SK-N-SH (cell line): ENCODE measurements at regions not wholly inside any gene's neighbourhood (a gene's known extent, or its start where the extent isn't known, plus 50 kb on each side); places are given as distances from the start of the nearest gene placed in this dataset.

ENCODE experiments used
- CTCF ChIA-PET: fragments of 300-600, 350-600 bp; formaldehyde crosslinking; extraction: SDS; loops from one replicate; lab custom pipeline; 2021; lab: Yijun Ruan, JAX
- POLR2A ChIA-PET: fragments of 350-600 bp; sonication (Branson Sonifier 250); formaldehyde crosslinking; extraction: SDS; loops from one replicate; lab custom pipeline; 2020; ENCODE audit warnings: antibody characterized with exemption, inconsistent platforms; lab: Yijun Ruan, JAX
- DNase-seq: peaks from one replicate; pipeline ENCODE4 v3.0.0; 2012
- H2AFZ ChIP-seq: fragments of 200-600 bp; sonication (generic); 2 replicates; pipeline ENCODE4 v1.8.1; 2016; ENCODE audit warnings: antibody characterized with exemption, mild to moderate bottlenecking, low read depth
- H3F3A ChIP-seq: fragments of 200-600 bp; sonication (generic); replicated peaks from 2 replicates; pipeline ENCODE3; 2016; ENCODE audit warnings: antibody characterized with exemption, mild to moderate bottlenecking; ENCODE audit not compliant: insufficient read depth
- H3K27ac ChIP-seq, 2 experiments: fragments of 200-500 bp in 1 of 2; fragments of 200-600 bp in 1 of 2; sonication (Bioruptor generic) in 1 of 2; sonication (generic), shearing (Covaris generic) in 1 of 2; 2 replicates each; pipeline versions ENCODE4 v1.5.1 to v1.6.1; 2014 to 2016; ENCODE audit warnings: low read depth in 2 of 2, inconsistent platforms in 1 of 2, low read length in 1 of 2, mild to moderate bottlenecking in 1 of 2, mixed read lengths in 1 of 2
- H3K27me3 ChIP-seq: fragments of 200-600 bp; sonication (generic), shearing (Covaris generic); 2 replicates; pipeline ENCODE4 v1.6.1; 2016; ENCODE audit warnings: mixed run types; ENCODE audit not compliant: insufficient read depth
- H3K36me3 ChIP-seq, 2 experiments: fragments of 200-500 bp in 1 of 2; fragments of 200-600 bp in 1 of 2; sonication (Bioruptor generic) in 1 of 2; sonication (generic) in 1 of 2; replicated peaks in 1 of 2; 2 replicates each; pipeline versions ENCODE3 to v1.5.1; 2014 to 2016; ENCODE audit warnings: low read length in 1 of 2, mild to moderate bottlenecking in 1 of 2; ENCODE audit not compliant: insufficient read depth in 2 of 2, control insufficient read depth in 1 of 2
- H3K4me1 ChIP-seq, 2 experiments: fragments of 200-500 bp in 1 of 2; fragments of 200-600 bp in 1 of 2; sonication (Bioruptor generic) in 1 of 2; sonication (generic), shearing (Covaris generic) in 1 of 2; 2 replicates each; pipeline versions ENCODE4 v1.5.1 to v1.6.1; 2014 to 2016; ENCODE audit warnings: low read depth in 1 of 2, low read length in 1 of 2, mixed run types in 1 of 2; ENCODE audit not compliant: insufficient read depth in 2 of 2, control insufficient read depth in 1 of 2
- H3K4me2 ChIP-seq: fragments of 200-600 bp; sonication (generic), shearing (Covaris generic); 2 replicates; pipeline ENCODE4 v1.6.1; 2017; ENCODE audit warnings: mixed run types
- H3K4me3 ChIP-seq, 2 experiments: fragments of 200-500 bp in 1 of 2; fragments of 200-600 bp in 1 of 2; sonication (Bioruptor generic) in 1 of 2; sonication (generic), shearing (Covaris generic) in 1 of 2; 2 replicates each; pipeline versions ENCODE4 v1.5.1 to v1.8.1; 2014 to 2016; ENCODE audit warnings: low read depth in 2 of 2, inconsistent platforms in 1 of 2, low read length in 1 of 2, mild to moderate bottlenecking in 1 of 2, mixed read lengths in 1 of 2, moderate library complexity in 1 of 2
- H3K79me2 ChIP-seq: fragments of 200-600 bp; sonication (generic); 2 replicates; pipeline ENCODE4 v1.8.1; 2017; ENCODE audit warnings: mild to moderate bottlenecking; ENCODE audit not compliant: insufficient read depth
- H3K9ac ChIP-seq: fragments of 200-600 bp; sonication (generic); 2 replicates; pipeline ENCODE4 v1.6.1; 2017; ENCODE audit warnings: mixed run types
- H3K9me2 ChIP-seq: fragments of 200-600 bp; sonication (generic); 2 replicates; pipeline ENCODE4 v1.6.1; 2017; ENCODE audit warnings: mixed run types
- H3K9me3 ChIP-seq: fragments of 200-600 bp; sonication (generic); 2 replicates; pipeline ENCODE4 v1.6.1; 2017; ENCODE audit warnings: mixed run types, mild to moderate bottlenecking, moderate library complexity
- H4K20me1 ChIP-seq: fragments of 200-600 bp; sonication (generic); 2 replicates; pipeline ENCODE4 v1.6.1; 2017; ENCODE audit warnings: mild to moderate bottlenecking, mixed run types; ENCODE audit not compliant: insufficient read depth
- EP300 ChIP-seq, 2 experiments: IDR thresholded peaks; 2 replicates each; pipeline versions ENCODE4 v1.4.0 to v1.6.1; 2012; ENCODE audit warnings: borderline replicate concordance in 1 of 2, low read depth in 1 of 2, low read length in 1 of 2
- FOXJ3 ChIP-seq: sonication (generic); formaldehyde crosslinking; IDR thresholded peaks from 2 replicates; pipeline ENCODE4 v1.5.1; 2020; ENCODE audit warnings: mild to moderate bottlenecking, missing genetic modification reagents
- FOXM1 ChIP-seq: IDR thresholded peaks from 2 replicates; pipeline ENCODE4 v1.4.0; 2012; ENCODE audit warnings: low read depth, mild to moderate bottlenecking
- GABPA ChIP-seq: IDR thresholded peaks from 2 replicates; pipeline ENCODE4 v1.4.0; 2012; ENCODE audit warnings: low read depth, mild to moderate bottlenecking
- GATA2 ChIP-seq: sonication (generic); formaldehyde crosslinking; IDR thresholded peaks from 2 replicates; pipeline ENCODE4 v1.5.0; 2020; ENCODE audit warnings: mild to moderate bottlenecking, missing genetic modification reagents
- JUND ChIP-seq: IDR thresholded peaks from 2 replicates; pipeline ENCODE4 v1.4.0; 2012
- MEF2A ChIP-seq: IDR thresholded peaks from 2 replicates; pipeline ENCODE4 v1.4.0; 2012; ENCODE audit warnings: low read depth, borderline replicate concordance
- MXI1 ChIP-seq: IDR thresholded peaks from 2 replicates; pipeline ENCODE4 v1.6.1; 2012; ENCODE audit warnings: mild to moderate bottlenecking, low read depth, low read length, improper control_type of control experiment
- POLR2AphosphoS5 ChIP-seq: IDR thresholded peaks from 2 replicates; pipeline ENCODE4 v1.6.1; 2012; ENCODE audit warnings: low read depth, low read length
- RAD21 ChIP-seq: IDR thresholded peaks from 2 replicates; pipeline ENCODE4 v1.6.1; 2012; ENCODE audit warnings: mild to moderate bottlenecking, low read length
- RCOR1 ChIP-seq: fragments of 150-350 bp; IDR thresholded peaks from 2 replicates; pipeline ENCODE4 v1.6.1; 2017; ENCODE audit warnings: antibody characterized with exemption, low read length
- RXRA ChIP-seq: IDR thresholded peaks from 2 replicates; pipeline ENCODE4 v1.4.0; 2012; ENCODE audit warnings: low read depth, mild to moderate bottlenecking, borderline replicate concordance
- TAF1 ChIP-seq: IDR thresholded peaks from 2 replicates; pipeline ENCODE4 v1.6.1; 2012; ENCODE audit warnings: low read depth, mild to moderate bottlenecking, low read length, moderate library complexity, borderline replicate concordance
- TCF12 ChIP-seq: IDR thresholded peaks from 2 replicates; pipeline ENCODE4 v1.4.0; 2012
- WGBS: methylation state at CpG from one replicate; pipeline ENCODE4 v1.1.6; 2017; ENCODE audit warnings: low lambda C conversion rate; 5-methylcytosine and 5-hydroxymethylcytosine counted together
- TF ChIP-seq, protein P1 (sequence below): IDR thresholded peaks from 2 replicates; pipeline ENCODE4 v1.6.1; 2012; ENCODE audit warnings: mild to moderate bottlenecking, low read depth, low read length, moderate library complexity
- TF ChIP-seq, protein P2 (sequence below): IDR thresholded peaks from 2 replicates; pipeline ENCODE4 v1.4.0; 2012; ENCODE audit warnings: low read depth
- TF ChIP-seq, protein P3 (sequence below): fragments of 200-600 bp; sonication (generic); IDR thresholded peaks from 2 replicates; pipeline ENCODE4 v1.6.1; 2017; ENCODE audit warnings: antibody characterized with exemption, mild to moderate bottlenecking, moderate library complexity
- TF ChIP-seq, protein P4 (sequence below): IDR thresholded peaks from 2 replicates; pipeline ENCODE4 v1.4.0; 2012; ENCODE audit warnings: low read depth, borderline replicate concordance
- TF ChIP-seq, protein P5 (sequence below): IDR thresholded peaks from 2 replicates; pipeline ENCODE4; 2012

DNA sequence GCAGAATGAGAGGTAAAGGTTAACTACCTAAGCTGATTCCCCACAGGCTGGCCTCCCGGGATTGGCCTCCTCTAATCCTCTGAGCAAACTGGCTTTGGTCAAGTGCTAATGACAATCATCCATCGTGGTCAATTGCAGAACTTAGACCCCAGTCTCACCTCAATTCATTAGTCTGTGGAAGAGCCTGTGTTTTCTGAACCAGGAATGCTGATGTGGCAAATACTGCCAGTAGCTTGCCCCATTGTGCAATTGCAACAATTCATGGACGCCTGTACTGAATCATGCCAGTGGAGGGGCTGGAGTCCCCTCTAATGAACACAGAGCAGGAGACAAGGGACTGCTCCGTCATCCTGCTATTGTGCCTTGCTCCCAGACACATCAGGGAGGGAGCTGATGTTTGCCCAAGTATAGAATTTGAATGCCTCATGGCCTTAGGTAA, 1256.5 kb downstream of the EFNB2 start (continued):
- TF ChIP-seq, protein P1, sequence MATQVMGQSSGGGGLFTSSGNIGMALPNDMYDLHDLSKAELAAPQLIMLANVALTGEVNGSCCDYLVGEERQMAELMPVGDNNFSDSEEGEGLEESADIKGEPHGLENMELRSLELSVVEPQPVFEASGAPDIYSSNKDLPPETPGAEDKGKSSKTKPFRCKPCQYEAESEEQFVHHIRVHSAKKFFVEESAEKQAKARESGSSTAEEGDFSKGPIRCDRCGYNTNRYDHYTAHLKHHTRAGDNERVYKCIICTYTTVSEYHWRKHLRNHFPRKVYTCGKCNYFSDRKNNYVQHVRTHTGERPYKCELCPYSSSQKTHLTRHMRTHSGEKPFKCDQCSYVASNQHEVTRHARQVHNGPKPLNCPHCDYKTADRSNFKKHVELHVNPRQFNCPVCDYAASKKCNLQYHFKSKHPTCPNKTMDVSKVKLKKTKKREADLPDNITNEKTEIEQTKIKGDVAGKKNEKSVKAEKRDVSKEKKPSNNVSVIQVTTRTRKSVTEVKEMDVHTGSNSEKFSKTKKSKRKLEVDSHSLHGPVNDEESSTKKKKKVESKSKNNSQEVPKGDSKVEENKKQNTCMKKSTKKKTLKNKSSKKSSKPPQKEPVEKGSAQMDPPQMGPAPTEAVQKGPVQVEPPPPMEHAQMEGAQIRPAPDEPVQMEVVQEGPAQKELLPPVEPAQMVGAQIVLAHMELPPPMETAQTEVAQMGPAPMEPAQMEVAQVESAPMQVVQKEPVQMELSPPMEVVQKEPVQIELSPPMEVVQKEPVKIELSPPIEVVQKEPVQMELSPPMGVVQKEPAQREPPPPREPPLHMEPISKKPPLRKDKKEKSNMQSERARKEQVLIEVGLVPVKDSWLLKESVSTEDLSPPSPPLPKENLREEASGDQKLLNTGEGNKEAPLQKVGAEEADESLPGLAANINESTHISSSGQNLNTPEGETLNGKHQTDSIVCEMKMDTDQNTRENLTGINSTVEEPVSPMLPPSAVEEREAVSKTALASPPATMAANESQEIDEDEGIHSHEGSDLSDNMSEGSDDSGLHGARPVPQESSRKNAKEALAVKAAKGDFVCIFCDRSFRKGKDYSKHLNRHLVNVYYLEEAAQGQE, result no peak
- no peak for TF ChIP-seq MEF2A

DNA sequence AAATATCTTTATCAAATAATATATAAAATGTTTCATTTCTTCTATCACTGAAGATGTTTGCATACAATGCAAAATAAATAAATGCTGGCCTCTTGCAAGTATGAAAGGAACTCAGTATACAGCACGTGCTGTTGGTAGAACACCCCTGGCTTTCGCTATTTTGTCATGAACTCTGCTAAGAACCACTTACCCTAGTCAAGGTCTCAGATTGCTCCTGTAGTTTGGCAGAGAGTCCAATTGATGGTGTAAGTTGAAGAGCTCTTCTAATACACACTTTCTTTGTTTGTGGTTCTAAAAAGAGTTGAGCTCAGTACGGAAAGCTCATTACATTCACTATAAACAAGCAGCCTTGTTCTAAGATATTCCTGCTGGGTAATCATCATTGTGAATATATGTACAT, 1258.9 kb downstream of the EFNB2 start:
- DNase-seq, result no peak
- TF ChIP-seq, protein P1, result no peak
- no peak for TF ChIP-seq GABPA
- TF ChIP-seq, protein P2, sequence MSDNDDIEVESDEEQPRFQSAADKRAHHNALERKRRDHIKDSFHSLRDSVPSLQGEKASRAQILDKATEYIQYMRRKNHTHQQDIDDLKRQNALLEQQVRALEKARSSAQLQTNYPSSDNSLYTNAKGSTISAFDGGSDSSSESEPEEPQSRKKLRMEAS, result no peak
- TF ChIP-seq RXRA, result no peak
- TF ChIP-seq POLR2AphosphoS5, result no peak
- TF ChIP-seq, protein P3, sequence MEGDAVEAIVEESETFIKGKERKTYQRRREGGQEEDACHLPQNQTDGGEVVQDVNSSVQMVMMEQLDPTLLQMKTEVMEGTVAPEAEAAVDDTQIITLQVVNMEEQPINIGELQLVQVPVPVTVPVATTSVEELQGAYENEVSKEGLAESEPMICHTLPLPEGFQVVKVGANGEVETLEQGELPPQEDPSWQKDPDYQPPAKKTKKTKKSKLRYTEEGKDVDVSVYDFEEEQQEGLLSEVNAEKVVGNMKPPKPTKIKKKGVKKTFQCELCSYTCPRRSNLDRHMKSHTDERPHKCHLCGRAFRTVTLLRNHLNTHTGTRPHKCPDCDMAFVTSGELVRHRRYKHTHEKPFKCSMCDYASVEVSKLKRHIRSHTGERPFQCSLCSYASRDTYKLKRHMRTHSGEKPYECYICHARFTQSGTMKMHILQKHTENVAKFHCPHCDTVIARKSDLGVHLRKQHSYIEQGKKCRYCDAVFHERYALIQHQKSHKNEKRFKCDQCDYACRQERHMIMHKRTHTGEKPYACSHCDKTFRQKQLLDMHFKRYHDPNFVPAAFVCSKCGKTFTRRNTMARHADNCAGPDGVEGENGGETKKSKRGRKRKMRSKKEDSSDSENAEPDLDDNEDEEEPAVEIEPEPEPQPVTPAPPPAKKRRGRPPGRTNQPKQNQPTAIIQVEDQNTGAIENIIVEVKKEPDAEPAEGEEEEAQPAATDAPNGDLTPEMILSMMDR, result no peak
- no peak for TF ChIP-seq FOXJ3 (CRISPR knock-in tag)
- no peak for TF ChIP-seq RCOR1
- TF ChIP-seq, protein P4, sequence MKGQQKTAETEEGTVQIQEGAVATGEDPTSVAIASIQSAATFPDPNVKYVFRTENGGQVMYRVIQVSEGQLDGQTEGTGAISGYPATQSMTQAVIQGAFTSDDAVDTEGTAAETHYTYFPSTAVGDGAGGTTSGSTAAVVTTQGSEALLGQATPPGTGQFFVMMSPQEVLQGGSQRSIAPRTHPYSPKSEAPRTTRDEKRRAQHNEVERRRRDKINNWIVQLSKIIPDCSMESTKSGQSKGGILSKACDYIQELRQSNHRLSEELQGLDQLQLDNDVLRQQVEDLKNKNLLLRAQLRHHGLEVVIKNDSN, result no peak
- TF ChIP-seq GATA2, result no peak
- TF ChIP-seq TAF1, result no peak
- TF ChIP-seq MXI1, result no peak
- TF ChIP-seq, protein P5, sequence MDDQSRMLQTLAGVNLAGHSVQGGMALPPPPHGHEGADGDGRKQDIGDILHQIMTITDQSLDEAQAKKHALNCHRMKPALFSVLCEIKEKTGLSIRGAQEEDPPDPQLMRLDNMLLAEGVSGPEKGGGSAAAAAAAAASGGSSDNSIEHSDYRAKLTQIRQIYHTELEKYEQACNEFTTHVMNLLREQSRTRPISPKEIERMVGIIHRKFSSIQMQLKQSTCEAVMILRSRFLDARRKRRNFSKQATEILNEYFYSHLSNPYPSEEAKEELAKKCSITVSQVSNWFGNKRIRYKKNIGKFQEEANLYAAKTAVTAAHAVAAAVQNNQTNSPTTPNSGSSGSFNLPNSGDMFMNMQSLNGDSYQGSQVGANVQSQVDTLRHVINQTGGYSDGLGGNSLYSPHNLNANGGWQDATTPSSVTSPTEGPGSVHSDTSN, result no peak
- no peak for TF ChIP-seq EP300 (IDR thresholded peaks at IDR 0.05; ENCODE audit: borderline replicate concordance in 1 of 2, low read depth in 1 of 2, low read length in 1 of 2)
- no peak for TF ChIP-seq RAD21
- no peak for TF ChIP-seq JUND
- no peak for TF ChIP-seq TCF12
- no peak for TF ChIP-seq FOXM1
- H3K4me2 ChIP-seq, result no peak overlapping the region
- ChIA-PET POLR2A (no interaction called here), CTCF (interaction anchor here (0.7 kb wide), 1 partner anchor 477 kb away, joined by 3 read pairs; no protein-coding TSS in a partner anchor)
- 51% methylated on average over 3 of the region's 3 CpGs for WGBS
- H3K9me2 ChIP-seq, result no peaks in the 10 kb centered on the region
- H3K9ac ChIP-seq, result no peak overlapping the region
- H4K20me1 ChIP-seq, result no peaks in the 10 kb centered on the region
- H3K4me3 ChIP-seq, result no peak overlapping the region
- H3K4me1 ChIP-seq, result peaks cover 0 to 18% of the 10 kb centered on the region in 2 experiments; a peak in 1 of 4 replicates
- H3K27ac ChIP-seq, result no peak overlapping the region
- no peaks in the 10 kb centered on the region for H3K27me3 ChIP-seq
- H3K36me3 ChIP-seq, result no peaks in the 10 kb centered on the region
- H2AFZ ChIP-seq, result no peak overlapping the region
- H3F3A ChIP-seq, result no peaks in the 10 kb centered on the region
- no peaks in the 10 kb centered on the region for H3K9me3 ChIP-seq
- H3K79me2 ChIP-seq, result no peaks in the 10 kb centered on the region
